ENCODE measurements at regions not wholly inside any gene's neighbourhood (a gene's known extent, or its start where the extent isn't known, plus 50 kb on each side); places are given as distances from the start of the nearest gene placed in this dataset.

DNA sequence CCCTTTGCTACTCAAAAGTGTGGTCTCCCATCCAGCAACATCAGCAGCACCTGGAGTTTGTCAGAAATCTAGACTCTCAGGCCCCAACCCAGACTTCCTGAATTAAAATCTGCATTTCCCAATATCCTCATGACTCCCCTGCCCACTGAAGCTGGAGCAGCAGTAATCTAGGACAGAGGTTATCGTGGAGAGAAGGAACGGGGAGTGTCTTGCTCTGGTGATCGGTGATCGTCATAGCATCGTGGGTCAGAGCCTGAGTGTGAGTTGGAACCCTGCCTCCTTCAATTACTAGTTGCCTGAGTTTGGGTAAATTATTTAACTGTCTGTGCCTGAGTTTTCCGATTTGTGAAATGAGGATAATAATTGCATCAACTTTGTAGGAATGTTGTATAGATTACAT is 217.3 kb upstream of the ATP5MC3 start:
- TF ChIP-seq, protein P1, sequence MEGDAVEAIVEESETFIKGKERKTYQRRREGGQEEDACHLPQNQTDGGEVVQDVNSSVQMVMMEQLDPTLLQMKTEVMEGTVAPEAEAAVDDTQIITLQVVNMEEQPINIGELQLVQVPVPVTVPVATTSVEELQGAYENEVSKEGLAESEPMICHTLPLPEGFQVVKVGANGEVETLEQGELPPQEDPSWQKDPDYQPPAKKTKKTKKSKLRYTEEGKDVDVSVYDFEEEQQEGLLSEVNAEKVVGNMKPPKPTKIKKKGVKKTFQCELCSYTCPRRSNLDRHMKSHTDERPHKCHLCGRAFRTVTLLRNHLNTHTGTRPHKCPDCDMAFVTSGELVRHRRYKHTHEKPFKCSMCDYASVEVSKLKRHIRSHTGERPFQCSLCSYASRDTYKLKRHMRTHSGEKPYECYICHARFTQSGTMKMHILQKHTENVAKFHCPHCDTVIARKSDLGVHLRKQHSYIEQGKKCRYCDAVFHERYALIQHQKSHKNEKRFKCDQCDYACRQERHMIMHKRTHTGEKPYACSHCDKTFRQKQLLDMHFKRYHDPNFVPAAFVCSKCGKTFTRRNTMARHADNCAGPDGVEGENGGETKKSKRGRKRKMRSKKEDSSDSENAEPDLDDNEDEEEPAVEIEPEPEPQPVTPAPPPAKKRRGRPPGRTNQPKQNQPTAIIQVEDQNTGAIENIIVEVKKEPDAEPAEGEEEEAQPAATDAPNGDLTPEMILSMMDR (IDR thresholded peaks at IDR 0.05): no peak
- no peak for TF ChIP-seq POLR2A (IDR thresholded peaks at IDR 0.05)
